Peyer's patch (tissue), 4 donors: ENCODE measurements at regions not wholly inside any gene's neighbourhood (a gene's known extent, or its start where the extent isn't known, plus 50 kb on each side); places are given as distances from the start of the nearest gene placed in this dataset.

Experiments used
- POLR2A ChIP-seq, 2 donors: fragments of 450-650 bp; IDR thresholded peaks; one replicate each; pipeline ENCODE4 v1.5.1; 2017; ENCODE audit warnings: antibody characterized with exemption in 2 of 2, mild to moderate bottlenecking in 2 of 2, moderate library complexity in 2 of 2
- TF ChIP-seq, protein P1 (sequence below), 6 experiments: fragments of 450-650 bp in 4 of 6; fragments of 200-600 bp in 2 of 6; sonication (generic) in 1 of 6; IDR thresholded peaks; one replicate each; pipeline ENCODE4 v1.5.1; 2017 to 2019; ENCODE audit warnings: antibody characterized with exemption in 6 of 6, mild to moderate bottlenecking in 3 of 6, moderate library complexity in 1 of 6

- no peak for TF ChIP-seq POLR2A (IDR thresholded peaks at IDR 0.05)
- TF ChIP-seq, protein P1, sequence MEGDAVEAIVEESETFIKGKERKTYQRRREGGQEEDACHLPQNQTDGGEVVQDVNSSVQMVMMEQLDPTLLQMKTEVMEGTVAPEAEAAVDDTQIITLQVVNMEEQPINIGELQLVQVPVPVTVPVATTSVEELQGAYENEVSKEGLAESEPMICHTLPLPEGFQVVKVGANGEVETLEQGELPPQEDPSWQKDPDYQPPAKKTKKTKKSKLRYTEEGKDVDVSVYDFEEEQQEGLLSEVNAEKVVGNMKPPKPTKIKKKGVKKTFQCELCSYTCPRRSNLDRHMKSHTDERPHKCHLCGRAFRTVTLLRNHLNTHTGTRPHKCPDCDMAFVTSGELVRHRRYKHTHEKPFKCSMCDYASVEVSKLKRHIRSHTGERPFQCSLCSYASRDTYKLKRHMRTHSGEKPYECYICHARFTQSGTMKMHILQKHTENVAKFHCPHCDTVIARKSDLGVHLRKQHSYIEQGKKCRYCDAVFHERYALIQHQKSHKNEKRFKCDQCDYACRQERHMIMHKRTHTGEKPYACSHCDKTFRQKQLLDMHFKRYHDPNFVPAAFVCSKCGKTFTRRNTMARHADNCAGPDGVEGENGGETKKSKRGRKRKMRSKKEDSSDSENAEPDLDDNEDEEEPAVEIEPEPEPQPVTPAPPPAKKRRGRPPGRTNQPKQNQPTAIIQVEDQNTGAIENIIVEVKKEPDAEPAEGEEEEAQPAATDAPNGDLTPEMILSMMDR (IDR thresholded peaks at IDR 0.05), result no peak
Observed at GRCh38 chrX:40521868-40522450, 58.8 kb upstream of the ATP6AP2 start.
